OCI-LY3 (cell line): ENCODE measurements at regions not wholly inside any gene's neighbourhood (a gene's known extent, or its start where the extent isn't known, plus 50 kb on each side); places are given as distances from the start of the nearest gene placed in this dataset.
"Not testable (repeated sequence)": the region's sequence is repeated elsewhere in the genome, so short reads cannot be mapped to it uniquely, and the experiment has no call there.

Experiments used
- H2AFZ ChIP-seq: fragments of 200-600, 300-600 bp; shearing (Covaris generic); 2 replicates; pipeline ENCODE4 v1.6.0; 2014; ENCODE audit warnings: antibody characterized with exemption, low read depth, low read length
- H3K27ac ChIP-seq: fragments of 200-600, 300-600 bp; sonication (generic); 2 replicates; pipeline ENCODE4 v1.5.1; 2014; ENCODE audit warnings: mild to moderate bottlenecking, low read length, moderate library complexity, mixed read lengths
- H3K27me3 ChIP-seq: fragments of 200-600, 300-600 bp; sonication (generic); 2 replicates; pipeline ENCODE4 v1.6.1; 2014; ENCODE audit warnings: low read depth, low read length, mixed read lengths
- H3K36me3 ChIP-seq: fragments of 200-600, 300-600 bp; sonication (generic); replicated peaks from 2 replicates; pipeline ENCODE3; 2014; ENCODE audit warnings: low read depth, low read length, mixed read lengths
- H3K4me1 ChIP-seq: fragments of 300-600, 200-600 bp; sonication (generic); 2 replicates; pipeline ENCODE4 v1.6.1; 2014; ENCODE audit warnings: low read length, mixed read lengths
- H3K4me2 ChIP-seq: fragments of 200-600, 300-600 bp; sonication (generic); 2 replicates; pipeline ENCODE4 v1.6.1; 2014; ENCODE audit warnings: low read length, mixed read lengths
- H3K4me3 ChIP-seq: fragments of 300-600, 200-600 bp; sonication (generic); 2 replicates; pipeline ENCODE4 v1.5.1; 2014; ENCODE audit warnings: antibody characterized with exemption, mild to moderate bottlenecking, low read length, moderate library complexity
- H3K79me2 ChIP-seq: fragments of 300-600, 200-600 bp; shearing (Covaris generic); 2 replicates; pipeline ENCODE4 v1.6.1; 2014; ENCODE audit warnings: mild to moderate bottlenecking, low read length, mixed read lengths
- H3K9ac ChIP-seq: fragments of 300-600, 200-600 bp; shearing (Covaris generic); 2 replicates; pipeline ENCODE4 v1.6.0; 2014; ENCODE audit warnings: mild to moderate bottlenecking, low read length, moderate library complexity
- H3K9me3 ChIP-seq: fragments of 200-600, 300-600 bp; shearing (Covaris generic); 2 replicates; pipeline ENCODE4 v1.6.1; 2014; ENCODE audit warnings: low read length, mixed read lengths; ENCODE audit not compliant: insufficient read depth
- H4K20me1 ChIP-seq: fragments of 200-600, 300-600 bp; sonication (generic); 2 replicates; pipeline ENCODE4 v1.6.1; 2016; ENCODE audit warnings: low read length, mixed read lengths; ENCODE audit not compliant: insufficient read depth
- EZH2phosphoT487 ChIP-seq: fragments of 200-600 bp; shearing (Covaris generic); IDR thresholded peaks from 2 replicates; pipeline ENCODE4 v1.6.1; 2018; ENCODE audit warnings: antibody characterized with exemption, mixed run types, low read depth
- TF ChIP-seq, protein P1 (sequence below): fragments of 200-600, 300-600 bp; sonication (generic); IDR thresholded peaks from 2 replicates; pipeline ENCODE4 v1.5.1; 2014; ENCODE audit warnings: antibody characterized with exemption, low read length, low read depth

DNA sequence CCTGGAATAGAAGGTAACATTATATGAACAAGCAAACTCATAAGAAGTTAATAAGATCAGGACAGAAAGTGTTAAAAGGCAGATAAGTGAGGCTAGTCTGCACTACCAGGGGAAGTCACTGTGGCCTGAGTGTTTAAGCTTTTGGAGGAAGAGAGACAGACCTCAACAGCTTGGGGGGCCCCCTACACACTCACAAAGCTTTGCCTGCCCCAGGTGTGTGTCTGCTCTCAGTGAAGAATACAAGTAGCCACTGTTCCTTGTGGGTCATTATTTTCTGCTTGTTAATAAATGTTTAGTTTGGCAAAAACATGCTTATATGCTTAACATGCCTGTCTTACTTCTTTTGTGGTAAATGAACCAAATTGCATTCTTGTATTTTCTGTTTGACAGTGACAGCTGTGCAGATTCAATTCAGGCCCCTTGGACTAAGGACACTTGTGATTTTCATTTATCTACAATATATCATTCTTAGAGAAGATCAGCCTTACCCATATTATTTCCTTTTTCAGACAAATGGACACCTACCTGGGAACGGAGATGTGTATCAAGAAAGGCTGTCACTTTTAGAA lies 50.7 kb upstream of the C12orf71 start:
- Histone ChIP-seq H3K4me1 (peaks cover 17% of the 10 kb centered on the region), H4K20me1 (no peaks in the 10 kb centered on the region), H3K4me3 (no peak overlapping the region), H3K79me2 (no peaks in the 10 kb centered on the region), H2AFZ (no peak overlapping the region), H3K9me3 (no peaks in the 10 kb centered on the region), H3K9ac (no peak overlapping the region), H3K27me3 (no peaks in the 10 kb centered on the region), H3K36me3 (no peaks in the 10 kb centered on the region), H3K27ac (0 out of 2 replicates have a peak overlapping the region, but pooled peaks have one; percentile 12), H3K4me2 (peak overlapping the region; percentile 23; the same call in 1 of the 2 replicates)
- no peak for TF ChIP-seq EZH2phosphoT487

DNA sequence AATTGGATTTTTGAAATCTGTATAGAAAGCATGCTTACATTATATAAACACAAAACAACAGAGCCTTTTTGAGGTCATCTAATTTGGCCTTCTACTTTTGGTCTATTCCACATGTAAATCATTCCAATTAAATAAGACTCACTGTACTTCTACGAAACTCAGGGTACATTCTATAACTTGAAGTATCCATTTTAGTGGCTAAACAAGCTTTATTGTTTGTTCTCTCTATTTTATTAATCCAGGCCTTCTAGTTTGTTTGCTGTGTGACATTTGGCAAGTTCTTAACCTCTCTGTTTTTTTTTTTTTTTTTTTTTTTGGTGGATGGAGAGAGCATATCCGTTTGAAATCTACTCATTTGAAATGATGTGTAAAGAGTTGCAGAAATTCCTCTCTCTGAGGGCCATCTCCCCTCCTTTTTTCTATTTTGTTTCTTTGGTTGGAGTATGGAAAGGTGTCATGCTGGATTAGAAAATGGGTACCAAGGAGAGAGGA lies 58.1 kb upstream of the C12orf71 start:
- no peak overlapping the region for H3K4me3 ChIP-seq
- no peak overlapping the region for H3K4me2 ChIP-seq
- H3K36me3 ChIP-seq: no peaks in the 10 kb centered on the region
- TF ChIP-seq EZH2phosphoT487: no peak
- TF ChIP-seq, protein P1, sequence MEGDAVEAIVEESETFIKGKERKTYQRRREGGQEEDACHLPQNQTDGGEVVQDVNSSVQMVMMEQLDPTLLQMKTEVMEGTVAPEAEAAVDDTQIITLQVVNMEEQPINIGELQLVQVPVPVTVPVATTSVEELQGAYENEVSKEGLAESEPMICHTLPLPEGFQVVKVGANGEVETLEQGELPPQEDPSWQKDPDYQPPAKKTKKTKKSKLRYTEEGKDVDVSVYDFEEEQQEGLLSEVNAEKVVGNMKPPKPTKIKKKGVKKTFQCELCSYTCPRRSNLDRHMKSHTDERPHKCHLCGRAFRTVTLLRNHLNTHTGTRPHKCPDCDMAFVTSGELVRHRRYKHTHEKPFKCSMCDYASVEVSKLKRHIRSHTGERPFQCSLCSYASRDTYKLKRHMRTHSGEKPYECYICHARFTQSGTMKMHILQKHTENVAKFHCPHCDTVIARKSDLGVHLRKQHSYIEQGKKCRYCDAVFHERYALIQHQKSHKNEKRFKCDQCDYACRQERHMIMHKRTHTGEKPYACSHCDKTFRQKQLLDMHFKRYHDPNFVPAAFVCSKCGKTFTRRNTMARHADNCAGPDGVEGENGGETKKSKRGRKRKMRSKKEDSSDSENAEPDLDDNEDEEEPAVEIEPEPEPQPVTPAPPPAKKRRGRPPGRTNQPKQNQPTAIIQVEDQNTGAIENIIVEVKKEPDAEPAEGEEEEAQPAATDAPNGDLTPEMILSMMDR: no peak
- no peak overlapping the region for H3K9ac ChIP-seq
- H3K4me1 ChIP-seq: peaks cover 22% of the 10 kb centered on the region
- H3K27me3 ChIP-seq: no peaks in the 10 kb centered on the region
- no peak overlapping the region for H3K27ac ChIP-seq
- no peaks in the 10 kb centered on the region for H4K20me1 ChIP-seq
- H3K79me2 ChIP-seq: no peaks in the 10 kb centered on the region
- no peak overlapping the region for H2AFZ ChIP-seq
- H3K9me3 ChIP-seq: no peaks in the 10 kb centered on the region

DNA sequence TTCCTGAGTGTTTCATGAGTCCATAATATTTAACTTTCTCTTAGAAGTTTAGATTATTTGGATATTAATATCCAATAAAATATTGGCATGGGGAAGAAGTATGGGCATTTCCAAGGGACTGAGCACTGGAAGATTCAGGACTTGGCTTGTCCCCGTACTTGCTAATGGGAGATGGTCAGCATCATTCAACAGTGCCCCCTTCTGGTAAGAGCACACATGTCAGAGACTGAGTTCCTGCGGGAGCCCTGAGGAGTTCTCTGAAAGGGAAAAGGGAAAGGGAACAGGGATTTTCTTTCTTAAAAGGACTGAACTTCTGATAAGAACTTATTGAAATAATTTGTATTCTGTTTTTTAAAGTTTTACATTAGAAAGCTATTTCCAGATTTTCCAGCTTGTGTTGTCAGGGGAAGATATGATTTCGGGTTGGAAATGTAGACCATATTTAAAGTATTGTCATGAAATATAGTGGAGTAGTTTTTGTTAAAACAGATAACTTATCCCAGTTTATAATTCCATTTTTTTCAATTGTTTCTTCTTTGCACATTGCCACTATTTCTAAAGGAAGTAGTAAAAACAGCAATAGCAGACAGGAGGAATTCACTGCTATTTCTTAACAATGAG lies 59.8 kb upstream of the C12orf71 start:
- Histone ChIP-seq H3K27me3 (no peaks in the 10 kb centered on the region), H3K9me3 (no peaks in the 10 kb centered on the region), H3K4me3 (no peak overlapping the region), H4K20me1 (no peaks in the 10 kb centered on the region), H3K27ac (no peak overlapping the region), H3K79me2 (no peaks in the 10 kb centered on the region), H3K4me2 (peak overlapping the region; percentile 22; the same call in 1 of the 2 replicates), H3K4me1 (peaks cover 31% of the 10 kb centered on the region), H3K9ac (no peak overlapping the region), H3K36me3 (no peaks in the 10 kb centered on the region), H2AFZ (no peak overlapping the region)
- TF ChIP-seq, protein P1: peak; percentile 93
- no peak for TF ChIP-seq EZH2phosphoT487

DNA sequence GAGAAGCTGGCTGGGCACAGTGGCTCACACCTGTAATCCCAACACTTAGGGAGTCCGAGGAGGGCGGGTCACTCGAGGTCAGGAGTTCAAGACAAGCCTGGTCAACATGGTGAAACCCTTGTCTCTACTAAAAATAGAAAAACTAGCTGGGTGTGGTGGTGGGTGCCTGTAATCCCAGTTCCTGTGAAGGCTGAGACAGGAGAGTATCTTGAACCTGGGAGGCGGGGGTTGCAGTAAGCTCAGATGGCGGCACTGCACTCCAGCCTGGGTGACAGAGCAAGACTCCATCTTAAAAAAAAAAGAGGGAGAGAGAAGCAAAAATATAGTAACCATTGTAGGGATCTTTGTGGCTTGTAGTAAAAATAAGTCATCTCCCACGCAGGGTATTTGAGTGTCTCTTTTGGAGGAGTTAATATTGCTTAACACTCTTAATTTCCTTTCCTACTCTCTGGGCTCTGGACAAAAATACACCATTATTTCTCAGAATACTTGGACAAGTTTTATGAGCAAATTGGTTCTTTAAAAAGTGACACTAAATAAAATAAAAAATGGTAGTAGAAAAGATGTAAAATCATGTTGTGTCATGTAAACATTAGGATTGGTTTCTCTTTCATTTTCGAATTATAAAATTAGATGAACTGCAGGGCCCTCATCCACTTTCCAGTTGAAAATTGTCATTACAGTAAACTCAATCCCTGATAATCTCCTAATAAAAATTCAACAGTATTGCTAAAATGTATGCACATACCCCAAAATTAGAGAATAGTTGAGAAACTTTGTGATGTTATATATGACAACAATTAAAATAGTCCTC lies 61.1 kb upstream of the C12orf71 start:
- no peaks in the 10 kb centered on the region for H3K27me3 ChIP-seq
- peaks cover 36% of the 10 kb centered on the region for H3K4me1 ChIP-seq
- peak overlapping the region; percentile 10 for H3K4me3 ChIP-seq
- H3K79me2 ChIP-seq: no peaks in the 10 kb centered on the region
- peak overlapping the region; percentile 59 for H3K4me2 ChIP-seq
- peak overlapping the region; percentile 15 for H3K27ac ChIP-seq
- TF ChIP-seq, protein P1: no peak
- no peak for TF ChIP-seq EZH2phosphoT487
- H3K36me3 ChIP-seq: no peaks in the 10 kb centered on the region
- H2AFZ ChIP-seq: peak overlapping the region; percentile 39; the same call in 1 of the 2 replicates
- no peaks in the 10 kb centered on the region for H4K20me1 ChIP-seq
- H3K9ac ChIP-seq: peak overlapping the region; percentile 25; the same call in 1 of the 2 replicates
- H3K9me3 ChIP-seq: no peaks in the 10 kb centered on the region

DNA sequence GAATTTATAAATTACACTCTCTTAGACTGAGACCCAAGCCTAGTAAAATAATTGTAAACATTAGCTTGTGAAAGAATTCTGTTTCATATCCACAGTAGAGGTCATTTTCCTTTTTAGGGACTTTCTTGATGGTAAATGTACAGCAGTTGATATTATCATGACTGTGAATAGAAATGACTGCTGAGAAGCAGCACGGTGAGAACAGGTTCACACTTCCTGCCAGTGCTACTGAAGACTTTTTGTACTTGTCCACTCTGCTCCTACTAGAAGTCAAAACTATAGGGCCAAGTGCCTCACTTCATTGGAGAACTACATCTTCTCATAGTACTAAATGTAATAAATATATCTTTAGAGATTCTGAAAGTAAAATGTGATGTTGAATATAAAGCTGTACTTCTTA lies 63.3 kb upstream of the C12orf71 start:
- H3K4me1 ChIP-seq: peaks cover 49% of the 10 kb centered on the region
- not testable (repeated sequence) for H3K9me3 ChIP-seq, H3K27me3 ChIP-seq, H4K20me1 ChIP-seq, H3K36me3 ChIP-seq, H3K27ac ChIP-seq, H3K79me2 ChIP-seq, H3K4me3 ChIP-seq
- H3K4me2 ChIP-seq: peak overlapping the region; percentile 46
- 0 out of 2 replicates have a peak overlapping the region, but pooled peaks have one; percentile 17 for H3K9ac ChIP-seq
- 0 out of 2 replicates have a peak overlapping the region, but pooled peaks have one; percentile 57 for H2AFZ ChIP-seq
